ENCODE measurements at regions not wholly inside any gene's neighbourhood (a gene's known extent, or its start where the extent isn't known, plus 50 kb on each side); places are given as distances from the start of the nearest gene placed in this dataset.

- no peak for DNase-seq (ENCODE audit: low read depth in 2 of 3, low spot score in 2 of 3)
Observed at GRCh38 chr1:194118086-194118485, 931.7 kb upstream of the B3GALT2 start.

GRCh38 chr1:194117582-194117981 is 931.2 kb upstream of the B3GALT2 start:
- DNase-seq (ENCODE audit: low read depth in 2 of 3, low spot score in 2 of 3), result no peak

- DNase-seq (ENCODE audit: low read depth in 2 of 3, low spot score in 2 of 3), result no peak
Observed at GRCh38 chr1:194114288-194114687, 927.9 kb upstream of the B3GALT2 start.

GRCh38 chr1:194105381-194105780 is 919.0 kb upstream of the B3GALT2 start:
- no peak for DNase-seq (ENCODE audit: low read depth in 2 of 3, low spot score in 2 of 3)

GRCh38 chr1:194104247-194104844 is 917.9 kb upstream of the B3GALT2 start:
- no peak for DNase-seq (ENCODE audit: low read depth in 2 of 3, low spot score in 2 of 3)

GRCh38 chr1:194103516-194104246 is 917.3 kb upstream of the B3GALT2 start:
- DNase-seq (ENCODE audit: low read depth in 2 of 3, low spot score in 2 of 3), result no peak

GRCh38 chr1:194103101-194103500 is 916.7 kb upstream of the B3GALT2 start:
- DNase-seq (ENCODE audit: low read depth in 2 of 3, low spot score in 2 of 3), result no peak

- DNase-seq (ENCODE audit: low read depth in 2 of 3, low spot score in 2 of 3), result no peak
Observed at GRCh38 chr1:194102607-194103006, 916.2 kb upstream of the B3GALT2 start.

- DNase-seq (ENCODE audit: low read depth in 2 of 3, low spot score in 2 of 3), result no peak
Observed at GRCh38 chr1:194084755-194085154, 898.3 kb upstream of the B3GALT2 start.

GRCh38 chr1:194081444-194081843 is 895.0 kb upstream of the B3GALT2 start:
- DNase-seq (ENCODE audit: low read depth in 2 of 3, low spot score in 2 of 3), result no peak

GRCh38 chr1:194080826-194081225 is 894.4 kb upstream of the B3GALT2 start:
- DNase-seq (ENCODE audit: low read depth in 2 of 3, low spot score in 2 of 3), result no peak

- no peak for DNase-seq (ENCODE audit: low read depth in 2 of 3, low spot score in 2 of 3)
Observed at GRCh38 chr1:194078765-194079164, 892.4 kb upstream of the B3GALT2 start.

GRCh38 chr1:194076646-194077045 is 890.2 kb upstream of the B3GALT2 start:
- no peak for DNase-seq (ENCODE audit: low read depth in 2 of 3, low spot score in 2 of 3)

GRCh38 chr1:194073833-194074232 is 887.4 kb upstream of the B3GALT2 start:
- no peak for DNase-seq (ENCODE audit: low read depth in 2 of 3, low spot score in 2 of 3)

- DNase-seq (ENCODE audit: low read depth in 2 of 3, low spot score in 2 of 3), result no peak
Observed at GRCh38 chr1:194071205-194071604, 884.8 kb upstream of the B3GALT2 start.

GRCh38 chr1:194069831-194070218 is 883.4 kb upstream of the B3GALT2 start:
- no peak for DNase-seq (ENCODE audit: low read depth in 2 of 3, low spot score in 2 of 3)

GRCh38 chr1:194069168-194069830 is 882.9 kb upstream of the B3GALT2 start:
- DNase-seq (ENCODE audit: low read depth in 2 of 3, low spot score in 2 of 3), result no peak

GRCh38 chr1:194068446-194069167 is 882.2 kb upstream of the B3GALT2 start:
- DNase-seq (ENCODE audit: low read depth in 2 of 3, low spot score in 2 of 3), result no peak

- no peak for DNase-seq (ENCODE audit: low read depth in 2 of 3, low spot score in 2 of 3)
Observed at GRCh38 chr1:194067772-194068171, 881.4 kb upstream of the B3GALT2 start.

- no peak for DNase-seq (ENCODE audit: low read depth in 2 of 3, low spot score in 2 of 3)
Observed at GRCh38 chr1:194062962-194063361, 876.5 kb upstream of the B3GALT2 start.

- no peak for DNase-seq (ENCODE audit: low read depth in 2 of 3, low spot score in 2 of 3)
Observed at GRCh38 chr1:194062526-194062925, 876.1 kb upstream of the B3GALT2 start.

GRCh38 chr1:194060481-194060880 is 874.1 kb upstream of the B3GALT2 start:
- DNase-seq (ENCODE audit: low read depth in 2 of 3, low spot score in 2 of 3), result no peak

All from activated CD8-positive, alpha-beta memory T cell treated with anti-CD3 and anti-CD28 coated beads for 48 hours (primary cell).